GM20000 (cell line): ENCODE measurements at regions not wholly inside any gene's neighbourhood (a gene's known extent, or its start where the extent isn't known, plus 50 kb on each side); places are given as distances from the start of the nearest gene placed in this dataset.

Experiments
- DNase-seq: peaks from one replicate; pipeline ENCODE4 v3.0.0; 2012; ENCODE audit warnings: low spot score
- TF ChIP-seq, protein P1 (sequence below): IDR thresholded peaks from 2 replicates; pipeline ENCODE4 v1.5.1; 2012; ENCODE audit warnings: mild to moderate bottlenecking, control low read depth; ENCODE audit errors: extremely low read depth, missing control alignments

DNA sequence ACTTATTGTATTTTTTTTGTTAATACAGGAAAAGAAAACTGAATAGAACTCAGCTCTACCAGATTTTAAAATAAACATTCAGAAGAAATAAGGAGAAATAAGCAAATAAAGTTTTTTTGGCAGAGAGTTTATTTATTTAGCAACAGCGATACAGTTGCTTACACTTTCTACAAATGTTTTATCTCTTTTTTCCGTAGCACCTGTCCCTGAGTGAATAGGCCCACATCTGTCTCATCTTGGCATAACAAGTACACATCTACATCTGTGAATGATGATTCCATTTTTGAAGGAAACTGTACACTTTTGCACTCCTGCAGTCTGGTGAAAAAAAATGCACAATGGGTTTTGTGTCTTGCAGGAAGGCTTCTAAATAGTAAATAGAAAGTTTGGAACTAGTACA is 783.6 kb upstream of the ZEB2 start:
- TF ChIP-seq, protein P1, sequence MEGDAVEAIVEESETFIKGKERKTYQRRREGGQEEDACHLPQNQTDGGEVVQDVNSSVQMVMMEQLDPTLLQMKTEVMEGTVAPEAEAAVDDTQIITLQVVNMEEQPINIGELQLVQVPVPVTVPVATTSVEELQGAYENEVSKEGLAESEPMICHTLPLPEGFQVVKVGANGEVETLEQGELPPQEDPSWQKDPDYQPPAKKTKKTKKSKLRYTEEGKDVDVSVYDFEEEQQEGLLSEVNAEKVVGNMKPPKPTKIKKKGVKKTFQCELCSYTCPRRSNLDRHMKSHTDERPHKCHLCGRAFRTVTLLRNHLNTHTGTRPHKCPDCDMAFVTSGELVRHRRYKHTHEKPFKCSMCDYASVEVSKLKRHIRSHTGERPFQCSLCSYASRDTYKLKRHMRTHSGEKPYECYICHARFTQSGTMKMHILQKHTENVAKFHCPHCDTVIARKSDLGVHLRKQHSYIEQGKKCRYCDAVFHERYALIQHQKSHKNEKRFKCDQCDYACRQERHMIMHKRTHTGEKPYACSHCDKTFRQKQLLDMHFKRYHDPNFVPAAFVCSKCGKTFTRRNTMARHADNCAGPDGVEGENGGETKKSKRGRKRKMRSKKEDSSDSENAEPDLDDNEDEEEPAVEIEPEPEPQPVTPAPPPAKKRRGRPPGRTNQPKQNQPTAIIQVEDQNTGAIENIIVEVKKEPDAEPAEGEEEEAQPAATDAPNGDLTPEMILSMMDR: no peak
- DNase-seq: no peak

DNA sequence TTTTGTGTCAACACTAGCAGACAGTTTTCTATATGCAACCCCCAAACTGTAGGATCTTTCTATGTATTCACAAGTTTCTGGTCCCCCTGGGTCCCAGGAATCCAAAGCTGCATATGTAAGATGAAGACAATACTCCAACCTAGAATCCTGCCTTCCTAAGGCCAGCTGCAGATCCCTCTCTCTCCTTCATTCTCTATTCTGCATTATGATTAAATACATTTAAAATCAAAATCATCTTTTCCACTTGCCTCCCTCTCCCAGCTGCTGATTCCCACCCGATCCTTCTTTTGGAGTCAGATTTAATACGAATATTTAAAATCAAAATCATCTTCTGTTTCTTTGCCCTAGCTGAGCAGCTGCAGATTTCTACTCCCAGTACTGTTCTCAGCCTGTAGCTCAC is 783.0 kb upstream of the ZEB2 start:
- DNase-seq: no peak
- TF ChIP-seq, protein P1: no peak

DNA sequence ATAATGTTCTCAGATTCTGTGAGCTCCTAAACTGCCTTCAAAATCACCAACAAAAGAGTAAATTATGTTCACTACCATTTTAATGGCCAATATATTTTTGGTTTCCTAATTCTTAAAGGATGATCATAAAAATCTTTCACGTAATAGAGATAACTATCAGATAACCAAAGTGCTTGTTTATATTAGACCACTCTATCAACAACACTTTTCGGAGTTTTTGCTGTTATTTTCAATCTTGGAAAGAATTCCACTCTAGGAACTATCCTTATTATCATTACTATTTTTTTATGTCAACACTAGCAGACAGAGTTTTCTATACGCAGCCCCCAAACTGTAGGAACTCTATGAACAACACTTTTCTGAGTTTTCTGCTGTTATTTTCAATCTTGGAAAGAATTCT is 782.5 kb upstream of the ZEB2 start:
- DNase-seq: no peak
- TF ChIP-seq, protein P1: no peak

DNA sequence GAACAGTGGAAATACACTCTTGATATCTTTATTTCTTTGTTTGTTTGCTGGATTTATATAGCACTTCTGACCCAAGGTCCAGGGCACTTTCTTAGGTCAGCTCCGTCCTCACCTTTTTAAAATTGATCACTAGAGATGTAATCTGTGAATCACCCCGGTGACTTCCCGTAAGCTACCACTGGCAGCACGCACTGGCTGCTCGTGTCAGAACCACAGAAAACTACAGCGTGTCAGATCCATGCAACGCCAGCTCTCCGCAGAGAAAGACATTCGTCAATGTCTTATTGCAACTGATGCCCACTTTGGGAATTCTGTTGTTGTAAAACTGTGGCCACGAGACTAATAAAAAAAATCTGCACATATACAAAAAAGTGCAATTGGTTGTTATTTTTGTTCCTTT is 779.4 kb upstream of the ZEB2 start:
- DNase-seq: no peak
- TF ChIP-seq, protein P1: no peak

DNA sequence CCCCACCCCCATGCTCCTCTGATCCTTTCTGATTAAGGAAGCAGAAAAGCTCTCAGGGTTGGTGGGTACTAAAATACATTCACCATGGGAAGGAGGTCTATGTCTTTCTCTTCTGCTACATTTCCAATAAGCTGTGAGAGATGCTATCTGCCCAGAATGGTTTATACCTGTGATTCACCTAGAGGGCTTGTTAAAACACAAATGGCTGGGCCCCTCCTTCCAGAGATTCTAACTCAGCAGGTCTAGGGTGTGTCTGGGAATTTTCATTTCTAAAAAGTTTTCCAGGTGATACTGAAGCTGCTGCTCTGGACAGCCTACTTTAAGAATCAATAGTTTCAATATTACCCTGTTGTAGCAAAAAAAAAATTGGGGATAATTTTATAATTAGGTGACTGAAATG is 772.2 kb upstream of the ZEB2 start:
- no peak for DNase-seq
- TF ChIP-seq, protein P1: no peak

DNA sequence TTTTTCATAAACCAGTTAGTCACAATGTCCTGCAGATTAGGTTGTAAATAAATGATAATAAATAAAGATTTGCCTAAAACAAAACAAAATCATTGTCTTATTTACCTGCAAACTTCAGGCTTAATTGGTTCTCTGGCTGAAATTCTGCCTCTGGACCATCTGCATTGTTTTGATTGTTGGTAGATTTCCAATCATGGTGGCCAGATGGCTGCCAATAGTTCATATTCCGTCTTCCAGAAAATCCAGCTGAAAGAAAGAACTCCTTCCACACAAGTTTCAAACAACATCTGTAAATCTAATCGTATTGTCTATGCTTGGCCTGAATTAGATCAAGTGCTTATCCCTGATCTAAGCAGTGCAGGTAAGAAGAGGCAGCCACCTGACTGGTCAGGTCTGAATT is 771.1 kb upstream of the ZEB2 start:
- TF ChIP-seq, protein P1: no peak
- DNase-seq: no peak

DNA sequence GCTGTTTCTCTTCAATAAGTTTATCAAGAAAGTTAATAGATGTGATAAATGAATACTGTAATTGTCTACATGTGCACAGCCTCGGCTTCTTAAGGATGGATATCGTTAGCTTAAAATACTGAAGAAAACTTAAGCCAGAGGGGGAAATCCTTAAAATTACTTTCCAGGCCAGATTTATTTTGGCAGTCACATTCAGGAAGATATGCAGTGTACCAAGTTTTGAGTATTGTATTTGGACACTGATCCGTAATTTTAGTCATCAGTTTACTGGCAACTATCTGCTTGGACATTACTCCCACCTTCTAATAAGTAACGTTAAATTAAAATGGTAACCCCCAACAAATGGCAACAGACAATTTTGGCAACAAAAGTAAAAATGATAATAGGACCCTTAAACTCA is 770.0 kb upstream of the ZEB2 start:
- DNase-seq: no peak
- TF ChIP-seq, protein P1: no peak
